HG02840 (cell line): ENCODE measurements at regions not wholly inside any gene's neighbourhood (a gene's known extent, or its start where the extent isn't known, plus 50 kb on each side); places are given as distances from the start of the nearest gene placed in this dataset.
"Not testable (repeated sequence)": the region's sequence is repeated elsewhere in the genome, so short reads cannot be mapped to it uniquely, and the experiment has no call there.

Experiments
- ATAC-seq: cut with Tn5 transposase; IDR thresholded peaks from one replicate; pipeline ENCODE4 v1.9.1; 2021; ENCODE audit warnings: mild to moderate bottlenecking, moderate library complexity, moderate number of reproducible peaks; ENCODE audit not compliant: unreplicated experiment, low FRiP score

GRCh38 chr9:72433616-72434267 lies 68.7 kb upstream of the ZFAND5 start:
- ATAC-seq: not testable (repeated sequence)

DNA sequence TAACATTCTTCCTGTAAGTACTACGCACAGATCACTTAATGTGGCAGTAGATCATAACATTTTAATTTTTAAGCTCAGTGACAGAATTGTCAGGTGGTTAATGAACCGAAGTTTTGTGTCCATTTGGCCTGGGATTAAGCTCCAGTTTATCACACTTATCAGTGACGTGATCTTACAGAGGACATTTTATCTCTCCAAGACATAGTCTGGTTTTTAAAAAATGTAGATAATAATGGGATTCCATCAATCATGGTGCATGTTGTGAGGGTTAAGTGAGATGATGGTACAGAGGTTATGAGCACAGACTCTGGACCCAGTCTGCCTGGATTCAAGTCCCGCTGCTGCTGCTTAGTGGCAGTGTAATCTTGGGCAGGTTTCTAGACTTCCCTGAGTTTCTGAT lies 66.0 kb upstream of the ZFAND5 start:
- ATAC-seq: no peak

DNA sequence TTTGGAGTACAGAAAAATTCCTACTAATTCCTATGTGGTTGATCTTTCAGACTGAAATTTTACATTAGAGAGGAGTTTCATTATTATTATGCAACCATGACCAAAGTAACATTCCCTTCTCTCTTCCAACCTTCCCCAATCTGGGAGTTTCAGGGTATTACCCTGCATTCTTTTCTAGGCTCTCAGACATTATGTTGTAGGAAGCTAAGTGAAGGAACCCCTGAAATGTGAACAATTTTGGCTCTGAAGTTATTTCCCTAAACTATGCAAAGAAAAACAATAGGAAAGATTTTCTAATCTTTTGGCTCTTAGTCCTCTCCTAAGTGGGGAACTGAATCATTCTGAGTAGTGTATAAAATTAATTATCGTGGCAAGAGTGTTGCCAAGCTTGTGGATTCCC lies 63.3 kb upstream of the ZFAND5 start:
- ATAC-seq: no peak

GRCh38 chr9:72427801-72428200 lies 62.8 kb upstream of the ZFAND5 start:
- ATAC-seq: no peak

DNA sequence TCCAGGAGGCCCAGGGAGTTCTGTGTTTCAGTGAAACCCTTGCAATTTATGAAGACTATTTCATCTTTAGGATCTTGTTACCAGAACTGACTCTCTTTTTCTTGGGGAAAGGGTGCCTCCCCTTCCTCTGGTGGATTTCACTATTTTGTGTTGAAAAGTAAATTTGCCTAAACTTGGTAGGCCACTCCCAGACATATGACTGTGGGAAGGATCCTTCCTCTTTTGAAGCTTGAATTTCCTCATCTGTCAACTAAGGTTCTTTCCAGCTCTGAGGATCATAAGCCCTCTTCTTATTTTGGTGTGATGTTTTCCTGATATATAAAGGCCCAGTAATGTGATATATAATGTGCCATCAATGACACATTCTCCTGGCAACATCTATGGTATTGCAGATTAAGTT lies 59.1 kb upstream of the ZFAND5 start:
- no peak for ATAC-seq

GRCh38 chr9:72422214-72422613 lies 57.2 kb upstream of the ZFAND5 start:
- ATAC-seq: no peak

GRCh38 chr9:72420783-72421182 lies 55.8 kb upstream of the ZFAND5 start:
- ATAC-seq: no peak

DNA sequence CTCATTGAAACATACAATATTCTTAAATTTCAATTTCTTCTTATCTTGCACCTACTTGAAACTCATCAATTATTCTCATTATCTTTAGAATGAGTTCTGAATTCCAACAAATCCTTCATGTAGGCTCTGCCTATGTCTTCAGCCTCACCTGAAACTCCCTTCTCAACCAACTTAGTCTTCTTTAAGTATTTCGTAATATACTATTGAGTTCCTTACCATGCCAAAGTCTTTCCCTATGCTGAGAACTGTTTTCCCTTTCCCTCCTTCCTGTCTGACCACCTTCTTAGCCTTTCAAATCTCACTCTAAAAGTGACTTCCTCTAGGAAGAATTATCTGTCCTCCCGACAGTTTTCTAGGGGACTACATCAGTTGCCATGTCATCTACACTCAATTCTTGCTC lies 50.9 kb upstream of the ZFAND5 start:
- ATAC-seq: no peak

DNA sequence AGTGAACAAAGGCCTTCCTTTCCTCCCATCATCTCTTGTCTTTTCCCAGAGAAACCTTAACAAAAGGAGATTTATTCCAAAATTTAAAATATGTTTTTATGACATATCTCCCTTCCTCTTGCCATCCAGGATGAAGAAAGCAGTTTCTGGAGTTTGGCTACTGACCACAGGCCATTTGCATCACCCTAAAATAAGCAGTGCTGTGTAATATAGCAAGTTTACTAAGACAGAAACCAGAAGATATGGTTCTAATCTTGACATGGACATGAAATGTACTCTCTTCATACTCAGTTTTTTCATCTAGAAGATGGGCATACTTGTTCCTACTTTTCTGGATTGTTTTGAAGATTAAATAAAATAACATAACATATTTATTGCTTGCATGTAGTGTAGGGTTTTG lies 50.2 kb upstream of the ZFAND5 start:
- ATAC-seq: no peak
